HG03575 (cell line): ENCODE measurements at regions not wholly inside any gene's neighbourhood (a gene's known extent, or its start where the extent isn't known, plus 50 kb on each side); places are given as distances from the start of the nearest gene placed in this dataset.

Source experiments
- ATAC-seq: cut with Tn5 transposase; IDR thresholded peaks from one replicate; pipeline ENCODE4 v1.9.1; 2021; ENCODE audit not compliant: unreplicated experiment, insufficient number of reproducible peaks, low FRiP score; ENCODE audit errors: extremely low read depth

DNA sequence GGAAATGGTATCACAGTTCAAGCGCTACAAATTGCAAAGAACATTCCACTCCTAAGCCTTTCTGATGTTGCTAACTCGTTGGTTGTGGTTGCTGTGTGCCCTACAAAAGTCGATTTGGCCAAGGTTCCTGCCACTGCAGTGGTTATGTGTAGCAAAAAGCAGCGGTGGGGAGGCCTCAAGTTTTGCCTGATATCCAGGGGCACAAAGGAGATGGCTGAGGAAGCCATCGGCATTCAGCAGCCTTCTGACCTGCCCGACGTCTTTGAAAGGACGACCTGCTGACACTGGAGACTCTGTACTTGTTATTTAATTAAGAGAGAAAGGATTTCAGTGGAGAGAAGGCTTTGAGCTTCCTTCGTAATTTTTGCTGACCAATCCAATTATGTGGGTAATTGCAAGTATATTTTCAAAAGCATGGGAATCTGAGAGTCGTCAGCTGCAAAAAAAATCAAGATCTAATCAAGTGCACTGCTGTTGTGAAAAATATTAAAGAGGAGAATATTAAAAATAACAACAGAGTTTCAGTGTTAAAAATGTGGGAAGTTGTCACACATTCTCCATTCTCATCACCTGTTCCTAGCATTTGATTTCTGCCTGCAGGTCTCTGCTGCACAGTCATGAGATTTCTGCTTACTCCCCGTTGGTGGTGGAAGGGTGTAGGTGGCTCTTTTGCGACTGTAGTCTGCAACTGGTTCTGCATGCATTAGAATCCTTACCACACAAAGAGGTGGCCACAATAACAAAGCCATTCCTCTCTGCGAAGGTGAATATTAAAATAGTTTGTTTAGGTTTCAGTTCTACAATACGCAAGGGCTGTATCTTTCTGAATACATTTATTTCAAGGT is 319.2 kb downstream of the IRX2 start:
- ATAC-seq: no peak

DNA sequence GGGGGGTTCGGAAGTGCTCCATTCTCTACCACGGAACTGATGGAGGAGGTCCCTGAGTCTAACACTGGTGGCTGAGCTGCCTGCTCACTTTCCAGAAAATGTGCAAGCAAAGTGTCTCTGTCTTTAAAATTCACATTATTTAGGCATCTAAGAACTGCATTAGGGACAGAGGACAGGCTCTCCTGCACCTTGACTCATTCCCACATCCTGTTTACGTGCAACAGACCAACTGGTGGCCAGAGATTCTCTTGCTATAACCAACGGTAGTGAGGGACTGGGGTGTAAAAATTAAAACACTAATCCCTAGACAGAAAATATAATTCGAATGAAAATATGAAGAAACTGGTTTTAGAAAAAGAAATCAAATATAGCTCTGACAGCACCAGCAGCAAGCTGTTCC is 320.9 kb downstream of the IRX2 start:
- no peak for ATAC-seq

DNA sequence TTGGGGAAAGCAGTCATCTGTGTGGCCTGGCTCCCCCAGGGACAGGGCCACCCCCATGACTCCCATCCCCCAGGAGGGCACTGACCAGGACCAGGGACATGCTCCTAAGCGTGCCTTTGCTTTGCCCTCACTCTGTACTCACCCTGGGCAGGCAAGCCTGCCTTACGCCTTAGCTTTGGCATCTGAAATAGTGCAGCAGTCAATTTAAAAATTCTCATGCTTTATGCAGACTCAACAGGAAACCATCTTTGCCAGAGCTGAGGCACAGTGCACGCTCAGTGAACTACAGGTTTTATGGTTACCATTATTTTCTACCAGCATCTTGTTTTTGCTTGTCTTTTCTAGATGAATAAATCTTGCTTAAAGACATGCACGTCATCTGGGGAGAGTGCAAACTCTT is 323.5 kb downstream of the IRX2 start:
- ATAC-seq: no peak

DNA sequence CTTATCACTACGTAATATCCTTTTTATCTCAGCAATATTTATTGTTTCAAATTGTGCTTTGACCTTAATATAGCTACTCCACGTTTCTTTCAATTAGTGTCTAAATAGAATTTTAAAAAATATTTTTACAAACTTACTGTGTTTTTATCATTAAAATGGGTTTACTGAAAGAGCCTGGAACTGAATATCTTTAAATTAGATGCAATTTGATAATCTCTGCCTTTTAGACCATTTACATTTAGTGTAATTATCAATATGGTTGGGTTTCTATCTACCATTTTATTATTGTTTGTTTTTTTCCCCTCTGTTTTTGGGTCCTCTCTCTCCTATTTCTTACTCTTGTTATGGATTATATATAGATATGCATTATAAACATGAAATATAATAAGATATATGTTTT is 327.8 kb downstream of the IRX2 start:
- no peak for ATAC-seq

DNA sequence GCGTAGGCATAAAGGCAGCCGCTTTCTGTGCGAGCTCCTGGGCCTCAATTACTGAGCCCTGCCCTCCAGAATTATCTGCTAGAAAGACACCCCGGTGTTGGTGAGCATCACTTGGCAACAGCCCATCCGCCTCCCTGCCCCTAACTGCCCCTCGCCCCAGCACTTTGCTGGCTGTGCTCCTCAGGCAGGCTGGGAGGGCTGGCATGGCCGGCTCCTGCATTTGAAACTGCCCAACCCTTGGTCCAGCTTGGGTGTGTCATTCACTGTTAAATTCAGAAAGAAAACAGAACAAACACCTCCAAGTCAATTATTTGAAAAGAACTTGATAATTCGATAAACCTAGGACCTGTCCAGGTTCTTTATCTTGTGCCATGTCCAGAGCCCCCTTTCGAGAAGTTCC is 334.2 kb downstream of the IRX2 start:
- ATAC-seq: no peak

DNA sequence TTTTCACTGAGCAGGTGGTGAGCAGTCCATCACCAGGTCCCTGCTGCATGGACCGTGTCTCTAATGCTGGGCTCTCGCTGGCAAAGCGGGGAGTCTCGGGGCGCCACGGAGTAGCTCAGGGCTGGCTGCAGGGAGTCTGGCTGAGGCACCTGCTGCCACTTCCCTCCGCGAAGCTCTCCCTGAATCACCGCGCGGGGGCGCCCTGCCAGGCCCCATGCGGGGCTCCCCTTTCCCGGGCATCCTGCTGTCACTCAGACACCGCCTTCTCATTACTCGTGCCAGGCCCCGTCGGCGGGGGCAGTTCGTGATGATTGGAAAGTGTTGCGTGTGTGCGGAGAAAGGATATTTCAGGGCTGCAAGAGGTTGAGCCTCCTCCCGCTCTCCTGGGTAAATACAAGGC is 335.8 kb downstream of the IRX2 start:
- no peak for ATAC-seq

DNA sequence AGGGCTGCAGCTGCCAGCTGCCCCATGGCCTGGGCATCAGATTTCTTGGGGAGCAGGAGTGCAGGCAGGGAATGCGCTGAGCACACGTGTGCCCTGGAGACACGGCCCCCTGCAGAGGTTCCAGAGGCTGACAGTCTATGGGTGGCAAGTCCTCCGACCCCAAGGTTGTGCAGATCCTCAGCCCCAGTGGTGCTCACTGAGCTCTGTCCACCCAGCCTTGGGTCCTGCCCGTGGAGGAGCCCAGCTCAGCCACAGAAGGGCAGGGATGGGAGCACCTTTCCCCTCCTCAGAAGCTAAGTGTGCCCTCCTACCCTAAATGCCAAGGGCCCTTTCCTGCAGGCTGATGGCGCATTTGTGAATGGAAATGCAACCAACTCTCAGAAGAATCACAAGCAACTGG is 341.0 kb downstream of the IRX2 start:
- ATAC-seq: no peak

DNA sequence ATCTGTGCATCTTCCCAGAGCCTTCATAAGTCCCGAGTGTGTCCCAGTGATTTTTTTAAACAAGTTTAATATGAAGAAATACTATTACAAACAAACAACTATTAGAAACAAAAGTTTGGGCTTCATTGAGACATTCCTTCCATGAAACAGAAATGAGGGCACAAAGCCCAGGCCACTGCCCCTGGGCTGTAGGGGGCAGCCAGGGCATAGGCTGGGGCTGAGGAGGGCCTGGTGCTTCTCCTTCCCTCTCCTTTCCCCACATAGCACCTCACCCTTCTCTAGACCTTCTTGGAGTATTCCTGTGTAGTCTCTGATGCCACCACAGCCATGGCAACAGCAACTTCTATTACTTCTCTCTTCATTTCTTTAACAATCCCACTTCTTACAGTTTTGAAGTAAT is 348.2 kb downstream of the IRX2 start:
- ATAC-seq: no peak

DNA sequence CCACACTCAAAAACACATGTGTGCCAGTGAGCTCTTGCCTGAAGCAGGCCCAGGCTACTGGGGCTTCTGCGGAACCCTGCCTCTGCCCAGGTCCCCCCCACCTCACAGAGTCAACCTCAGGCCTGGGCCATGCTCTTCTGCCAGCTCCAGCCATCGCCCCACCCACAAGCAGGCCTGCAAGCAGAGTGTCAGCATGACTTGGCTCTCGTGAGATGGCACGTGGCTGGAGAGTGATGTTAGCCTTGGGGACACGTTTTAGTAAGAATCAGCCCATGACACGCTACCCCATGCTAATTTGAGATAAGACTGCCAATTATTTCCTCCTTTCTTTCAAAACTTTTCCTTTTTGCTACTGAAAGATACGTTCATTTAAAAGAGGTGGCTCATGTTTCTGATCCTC is 351.7 kb downstream of the IRX2 start:
- no peak for ATAC-seq

DNA sequence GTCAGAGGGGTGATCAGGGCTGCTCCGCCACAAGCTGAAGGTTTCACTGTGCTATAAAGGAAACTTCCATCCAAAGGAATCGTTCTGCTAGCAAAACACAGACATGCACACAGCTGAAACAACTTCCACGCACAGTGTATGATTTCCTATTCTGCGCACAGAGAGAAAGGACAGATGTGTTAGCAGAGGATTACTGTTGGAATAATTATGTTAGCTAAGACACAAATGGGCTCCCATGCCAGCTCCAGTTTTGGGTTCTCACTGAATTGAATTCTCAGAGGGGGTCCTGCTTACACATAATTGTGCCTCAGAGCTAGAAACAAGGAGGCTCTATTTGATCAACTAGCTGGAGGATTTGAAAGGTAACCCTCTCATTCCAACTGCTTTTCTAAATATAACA is 352.4 kb downstream of the IRX2 start:
- ATAC-seq: no peak

DNA sequence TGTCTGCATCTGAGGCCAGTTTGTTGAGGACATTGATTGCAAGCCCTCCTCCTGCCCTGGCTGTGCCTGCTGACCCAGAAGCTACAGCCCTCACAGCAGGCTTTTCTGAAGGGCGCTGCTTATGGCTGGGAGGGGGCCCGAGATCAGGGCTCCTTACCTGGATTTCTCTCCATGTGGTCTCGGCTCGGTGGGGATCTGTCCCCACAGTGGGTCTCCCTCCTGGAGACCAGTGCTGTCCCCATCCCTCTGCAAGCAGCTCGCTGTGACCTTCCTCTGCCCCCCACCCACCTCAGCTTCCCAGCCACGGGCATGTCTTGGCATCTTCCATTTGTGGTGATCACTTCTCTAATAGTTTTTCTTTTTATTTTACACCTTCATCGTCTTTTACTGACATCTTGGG is 357.9 kb downstream of the IRX2 start:
- ATAC-seq: no peak

DNA sequence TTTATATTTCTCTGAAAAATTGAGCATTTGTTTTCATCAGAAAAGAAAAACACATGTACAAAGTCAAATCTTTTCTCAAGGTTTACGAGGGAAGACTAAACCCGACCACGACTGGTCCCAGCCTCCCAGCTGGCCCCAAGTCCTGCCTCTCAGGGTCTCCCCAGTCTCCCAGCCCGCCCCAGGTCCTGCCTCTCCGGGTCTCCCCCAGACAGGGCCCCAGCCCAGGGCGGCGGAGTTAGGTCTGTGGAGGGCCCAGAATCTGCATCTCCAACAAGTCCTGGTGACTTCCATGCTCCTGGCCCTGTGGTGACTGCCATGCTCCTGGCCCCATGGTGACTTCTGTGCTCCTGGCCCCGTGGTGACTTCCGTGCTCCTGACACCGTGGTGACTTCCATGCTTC is 359.9 kb downstream of the IRX2 start:
- ATAC-seq: no peak

DNA sequence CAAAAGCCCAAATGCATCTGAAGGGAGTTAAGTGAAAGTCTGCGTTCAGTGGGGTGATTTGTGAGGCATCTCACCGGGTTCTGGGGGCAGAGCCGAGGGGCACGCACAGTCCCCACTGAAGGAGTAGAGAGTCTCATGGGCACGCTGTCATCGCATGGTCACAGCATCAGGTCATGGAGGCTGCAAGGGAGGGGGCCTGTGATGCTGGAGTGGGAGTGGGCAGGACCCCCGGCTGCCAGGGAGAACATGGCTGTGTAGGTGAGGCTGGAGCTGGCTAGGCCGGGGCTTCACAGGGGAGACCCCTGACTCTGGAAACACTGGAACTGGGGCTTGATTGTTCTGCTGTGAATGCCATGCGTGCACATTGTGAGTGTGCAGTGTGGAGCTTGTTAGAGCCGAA is 360.5 kb downstream of the IRX2 start:
- ATAC-seq: no peak

DNA sequence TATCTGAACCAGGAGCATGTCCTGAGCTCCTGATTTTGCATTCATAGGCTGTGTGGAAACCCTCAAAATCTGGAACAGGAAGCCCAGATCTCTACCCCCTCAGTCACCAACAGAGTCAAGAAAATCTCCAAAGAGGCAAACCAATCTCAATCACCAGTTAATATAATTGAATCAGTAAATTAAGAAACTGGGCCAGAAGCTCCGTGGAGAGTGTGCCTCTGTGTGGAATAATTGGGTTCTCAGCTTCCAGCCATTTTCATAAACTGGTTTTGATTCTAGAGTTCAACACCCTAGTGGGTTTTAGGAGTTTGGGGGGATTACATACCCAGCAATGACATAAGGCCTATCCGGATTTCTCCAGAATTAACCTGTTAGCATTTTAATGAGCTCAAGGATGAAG is 362.9 kb downstream of the IRX2 start:
- no peak for ATAC-seq

DNA sequence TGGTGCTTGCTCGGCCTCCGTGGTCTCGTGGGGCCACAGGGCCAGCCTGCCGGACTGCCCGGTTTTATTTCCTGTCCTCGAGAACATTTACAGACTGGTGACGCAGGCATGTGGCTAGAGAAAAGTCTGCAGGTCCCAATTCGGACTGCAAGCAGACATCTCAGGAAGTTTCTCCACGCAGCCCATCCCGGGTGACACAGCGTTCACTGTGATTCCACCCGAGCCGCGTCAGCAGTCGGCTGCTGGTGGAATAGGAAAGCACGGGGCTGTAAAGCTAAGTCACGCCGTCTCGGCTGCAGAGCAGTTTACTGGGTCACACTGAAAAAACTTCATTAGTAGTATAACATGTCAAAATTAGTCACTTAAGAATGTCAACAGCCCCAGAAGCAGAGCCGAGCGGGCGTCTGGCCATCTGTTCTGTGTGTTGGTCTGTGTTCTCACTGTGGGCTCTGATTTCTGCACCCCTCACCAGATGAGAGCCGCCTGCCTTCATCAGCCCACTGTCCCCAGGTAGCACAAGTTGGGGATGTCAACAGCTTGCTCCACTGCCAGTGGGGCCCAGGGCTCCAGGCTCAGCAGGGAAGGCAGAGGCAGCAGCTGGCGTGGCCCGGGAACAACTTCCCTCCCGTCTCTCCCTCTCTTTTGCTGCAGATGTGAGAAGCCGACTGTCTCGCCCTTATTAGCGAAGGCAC is 363.7 kb downstream of the IRX2 start:
- no peak for ATAC-seq

DNA sequence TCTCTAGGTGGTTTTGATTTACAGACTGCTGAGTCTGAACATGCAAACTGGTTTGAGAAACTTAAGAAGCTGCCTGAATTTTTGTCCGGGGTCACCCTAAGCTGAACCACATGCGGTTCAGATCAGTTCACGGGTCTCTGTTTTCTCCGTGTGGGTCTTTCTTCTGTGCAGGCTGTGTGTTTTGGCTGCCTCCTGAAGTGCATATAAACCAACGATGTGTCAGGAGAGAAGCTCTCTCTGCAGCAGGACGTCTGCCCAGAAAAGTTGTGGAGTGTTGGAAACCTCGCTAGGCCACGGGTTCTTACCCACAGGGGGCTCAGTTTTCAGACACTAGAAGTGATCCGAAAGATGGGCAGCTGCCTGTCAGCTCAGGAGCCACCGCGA is 364.2 kb downstream of the IRX2 start:
- ATAC-seq: no peak

DNA sequence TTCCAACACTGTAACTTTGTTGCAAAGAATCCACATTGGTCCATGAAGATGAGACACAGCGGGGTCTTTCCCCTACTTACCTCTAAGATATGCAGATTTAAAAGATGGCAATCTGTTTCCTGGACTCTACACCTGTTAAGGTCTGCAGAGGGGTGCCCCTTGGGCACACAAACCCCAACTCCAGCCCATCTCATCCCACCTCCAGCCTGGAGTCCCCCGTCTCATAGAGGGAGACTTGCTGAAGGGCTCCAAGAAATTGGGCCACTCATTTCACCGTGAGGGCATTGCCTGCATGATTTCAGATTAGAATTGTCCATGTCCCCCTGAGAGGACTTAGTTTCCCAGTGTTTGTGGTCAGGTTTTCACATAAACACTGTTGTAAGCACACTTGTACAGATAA is 365.7 kb downstream of the IRX2 start:
- ATAC-seq: no peak

DNA sequence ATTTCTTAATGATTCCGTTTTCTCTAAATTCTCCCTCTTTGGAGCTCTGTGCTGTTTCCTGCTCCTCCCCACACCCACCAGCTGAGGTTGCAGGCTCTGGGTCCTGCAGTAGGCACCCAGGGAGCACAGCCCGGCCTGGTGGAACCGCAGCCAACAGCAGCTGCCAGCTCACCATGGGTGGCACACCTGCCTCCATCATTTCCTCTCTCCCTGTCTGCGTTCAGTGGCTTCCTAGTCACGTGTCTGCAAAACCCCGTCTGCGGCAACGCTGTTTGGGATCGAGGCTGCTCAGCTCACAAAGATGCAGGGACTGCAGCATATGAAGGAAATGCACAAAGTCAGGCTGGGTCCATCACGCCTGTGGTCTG is 367.8 kb downstream of the IRX2 start:
- ATAC-seq: no peak

DNA sequence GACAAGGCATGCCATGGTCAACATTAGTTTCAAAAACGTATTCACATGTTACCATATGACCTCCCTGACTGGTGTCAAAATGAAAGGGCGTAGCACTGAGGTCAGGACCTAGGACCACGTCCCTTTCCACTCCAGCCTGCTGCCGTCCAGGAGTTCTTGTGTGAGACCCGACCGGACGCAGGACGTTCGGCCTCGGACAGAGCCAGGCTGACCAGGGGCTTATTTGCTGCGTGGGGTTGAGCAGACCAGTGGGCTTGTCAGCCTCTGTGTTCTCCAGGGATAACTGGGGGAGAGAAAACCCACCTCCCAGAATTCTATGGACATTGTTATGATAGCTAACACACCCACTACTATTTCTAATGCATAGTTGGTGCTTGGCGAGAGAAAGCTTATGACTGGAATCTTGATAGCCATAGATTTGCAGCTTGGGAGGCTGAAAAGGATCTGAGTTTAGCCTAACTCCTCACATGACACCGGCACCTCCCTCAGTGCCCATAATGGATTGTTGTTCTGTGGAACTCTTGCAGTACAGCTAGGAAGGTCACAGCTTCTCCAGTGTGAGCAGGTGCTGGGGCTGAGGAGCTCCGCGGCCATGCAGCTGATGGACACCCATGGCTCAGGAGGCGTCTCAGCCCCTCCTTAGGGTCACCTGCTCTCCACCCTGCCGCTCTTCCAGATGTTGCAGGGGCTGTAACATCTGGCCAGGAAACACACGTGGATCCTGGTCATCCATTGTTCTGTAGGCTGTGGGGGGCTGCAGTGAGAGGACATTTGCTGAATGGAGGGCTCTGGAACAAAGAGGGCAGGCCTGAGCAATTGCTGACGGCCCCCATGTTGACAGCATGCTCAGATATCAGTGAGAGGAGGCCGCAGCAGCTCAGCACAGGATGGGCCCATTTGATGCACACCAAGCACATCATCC is 368.4 kb downstream of the IRX2 start:
- no peak for ATAC-seq

DNA sequence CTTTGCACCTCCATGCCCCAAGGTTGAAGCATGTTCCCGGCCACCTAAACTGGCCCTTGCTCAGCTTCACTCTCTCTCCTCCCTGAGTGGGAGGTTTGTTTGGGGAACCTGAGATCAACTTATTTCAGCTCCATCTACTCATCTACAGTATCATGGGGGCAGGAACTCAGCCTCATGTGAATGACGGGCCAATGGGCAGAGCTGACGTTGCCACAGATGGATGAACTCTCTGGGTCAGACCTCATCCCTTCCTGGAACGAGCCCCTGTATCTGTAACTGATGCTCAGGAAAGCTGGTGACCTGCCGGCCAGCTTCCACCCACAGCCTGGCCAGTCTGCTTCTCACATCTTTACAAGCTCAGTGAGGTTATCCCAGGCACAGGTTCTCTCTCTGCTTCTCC is 369.6 kb downstream of the IRX2 start:
- no peak for ATAC-seq
